HEK293T (cell line): ENCODE measurements at regions not wholly inside any gene's neighbourhood (a gene's known extent, or its start where the extent isn't known, plus 50 kb on each side); places are given as distances from the start of the nearest gene placed in this dataset.

Experiments
- CTCF ChIA-PET: fragments of 350-600 bp; formaldehyde crosslinking; extraction: SDS; loops from one replicate; lab custom pipeline; 2021; ENCODE audit warnings: antibody characterized with exemption, inconsistent platforms; lab: Yijun Ruan, JAX
- POLR2A ChIA-PET: fragments of 350-600 bp; formaldehyde crosslinking; extraction: SDS; loops from one replicate; lab custom pipeline; 2020; ENCODE audit warnings: antibody characterized with exemption, inconsistent platforms; lab: Yijun Ruan, JAX
- DNase-seq: peaks from one replicate; pipeline ENCODE4 v3.0.0; 2012; ENCODE audit warnings: mixed read lengths; ENCODE audit errors: extremely low spot score
- ARNT ChIP-seq: fragments of 450-650 bp; IDR thresholded peaks from 2 replicates; pipeline ENCODE4 v1.6.1; 2017; ENCODE audit warnings: mild to moderate bottlenecking
- BHLHE40 ChIP-seq: fragments of 450-650 bp; IDR thresholded peaks from 2 replicates; pipeline ENCODE4 v1.6.1; 2016; ENCODE audit warnings: mild to moderate bottlenecking, moderate library complexity, borderline replicate concordance
- CTBP1 ChIP-seq: fragments of 450-650 bp; IDR thresholded peaks from 2 replicates; pipeline ENCODE4 v1.6.1; 2016; ENCODE audit warnings: borderline replicate concordance
- ELF4 ChIP-seq: fragments of 450-650 bp; IDR thresholded peaks from 2 replicates; pipeline ENCODE4 v1.6.1; 2017; ENCODE audit warnings: antibody characterized with exemption
- FOXA1 ChIP-seq: fragments of 450-650 bp; IDR thresholded peaks from 2 replicates; pipeline ENCODE4 v1.6.1; 2016; ENCODE audit warnings: mild to moderate bottlenecking
- FOXK2 ChIP-seq: fragments of 450-650 bp; IDR thresholded peaks from 2 replicates; pipeline ENCODE4 v1.6.1; 2016; ENCODE audit warnings: mild to moderate bottlenecking
- FOXM1 ChIP-seq: fragments of 450-650 bp; IDR thresholded peaks from 2 replicates; pipeline ENCODE4 v1.6.1; 2017; ENCODE audit warnings: mild to moderate bottlenecking, borderline replicate concordance
- HDGF ChIP-seq: fragments of 450-650 bp; IDR thresholded peaks from 2 replicates; pipeline ENCODE4 v1.6.1; 2017; ENCODE audit warnings: antibody characterized with exemption, borderline replicate concordance
- L3MBTL2 ChIP-seq: fragments of 450-650 bp; conservative IDR thresholded peaks from 2 replicates; pipeline ENCODE4 v1.6.1; 2016; ENCODE audit warnings: mild to moderate bottlenecking
- LEF1 ChIP-seq: fragments of 450-650 bp; IDR thresholded peaks from 2 replicates; pipeline ENCODE4 v1.6.1; 2017; ENCODE audit warnings: mild to moderate bottlenecking, borderline replicate concordance
- NFRKB ChIP-seq: fragments of 450-650 bp; IDR thresholded peaks from 2 replicates; pipeline ENCODE4 v1.6.1; 2016; ENCODE audit warnings: mild to moderate bottlenecking, moderate library complexity
- SP1 ChIP-seq: fragments of 450-650 bp; IDR thresholded peaks from 2 replicates; pipeline ENCODE4 v1.6.1; 2017
- SUZ12 ChIP-seq: fragments of 450-650 bp; IDR thresholded peaks from 2 replicates; pipeline ENCODE4 v1.6.1; 2016; ENCODE audit warnings: mild to moderate bottlenecking
- TARDBP ChIP-seq: fragments of 450-650 bp; IDR thresholded peaks from 2 replicates; pipeline ENCODE4 v1.6.1; 2016
- ZNF384 ChIP-seq: fragments of 450-650 bp; IDR thresholded peaks from 2 replicates; pipeline ENCODE4 v1.6.1; 2016
- TF ChIP-seq, protein P1 (sequence below): fragments of 450-650 bp; IDR thresholded peaks from 2 replicates; pipeline ENCODE4 v1.6.1; 2016

DNA sequence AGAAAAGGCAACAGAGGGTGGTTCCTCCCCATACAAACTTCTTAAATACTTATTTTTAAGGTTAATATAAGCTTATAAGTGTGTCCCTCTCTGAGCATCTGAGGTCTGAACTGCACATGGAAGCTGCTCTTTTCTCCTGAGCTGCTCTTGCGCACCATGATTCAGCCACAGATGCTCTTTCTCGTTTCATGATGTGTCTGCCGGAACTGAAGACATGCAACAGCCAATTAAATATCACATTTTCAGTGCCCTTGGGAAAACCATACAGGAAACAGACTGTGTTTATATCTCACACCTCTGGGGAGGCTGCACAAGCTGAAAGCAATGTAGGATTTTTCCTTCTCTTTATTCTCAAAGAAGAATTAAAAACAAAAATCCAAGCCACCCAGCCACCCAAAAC lies 96.8 kb upstream of the NREP start:
- no peak for DNase-seq
- ChIA-PET POLR2A (interaction anchor here (0.9 kb wide), 1 partner anchor 96 kb away, joined by 3 read pairs; no protein-coding TSS in a partner anchor), CTCF (interaction anchor here (0.6 kb wide), 1 partner anchor 48 kb away, joined by 3 read pairs; no protein-coding TSS in a partner anchor)
- no peak for TF ChIP-seq ZNF384
- TF ChIP-seq, protein P1, sequence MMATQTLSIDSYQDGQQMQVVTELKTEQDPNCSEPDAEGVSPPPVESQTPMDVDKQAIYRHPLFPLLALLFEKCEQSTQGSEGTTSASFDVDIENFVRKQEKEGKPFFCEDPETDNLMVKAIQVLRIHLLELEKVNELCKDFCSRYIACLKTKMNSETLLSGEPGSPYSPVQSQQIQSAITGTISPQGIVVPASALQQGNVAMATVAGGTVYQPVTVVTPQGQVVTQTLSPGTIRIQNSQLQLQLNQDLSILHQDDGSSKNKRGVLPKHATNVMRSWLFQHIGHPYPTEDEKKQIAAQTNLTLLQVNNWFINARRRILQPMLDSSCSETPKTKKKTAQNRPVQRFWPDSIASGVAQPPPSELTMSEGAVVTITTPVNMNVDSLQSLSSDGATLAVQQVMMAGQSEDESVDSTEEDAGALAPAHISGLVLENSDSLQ, result no peak
- TF ChIP-seq ARNT, result no peak
- no peak for TF ChIP-seq CTBP1

DNA sequence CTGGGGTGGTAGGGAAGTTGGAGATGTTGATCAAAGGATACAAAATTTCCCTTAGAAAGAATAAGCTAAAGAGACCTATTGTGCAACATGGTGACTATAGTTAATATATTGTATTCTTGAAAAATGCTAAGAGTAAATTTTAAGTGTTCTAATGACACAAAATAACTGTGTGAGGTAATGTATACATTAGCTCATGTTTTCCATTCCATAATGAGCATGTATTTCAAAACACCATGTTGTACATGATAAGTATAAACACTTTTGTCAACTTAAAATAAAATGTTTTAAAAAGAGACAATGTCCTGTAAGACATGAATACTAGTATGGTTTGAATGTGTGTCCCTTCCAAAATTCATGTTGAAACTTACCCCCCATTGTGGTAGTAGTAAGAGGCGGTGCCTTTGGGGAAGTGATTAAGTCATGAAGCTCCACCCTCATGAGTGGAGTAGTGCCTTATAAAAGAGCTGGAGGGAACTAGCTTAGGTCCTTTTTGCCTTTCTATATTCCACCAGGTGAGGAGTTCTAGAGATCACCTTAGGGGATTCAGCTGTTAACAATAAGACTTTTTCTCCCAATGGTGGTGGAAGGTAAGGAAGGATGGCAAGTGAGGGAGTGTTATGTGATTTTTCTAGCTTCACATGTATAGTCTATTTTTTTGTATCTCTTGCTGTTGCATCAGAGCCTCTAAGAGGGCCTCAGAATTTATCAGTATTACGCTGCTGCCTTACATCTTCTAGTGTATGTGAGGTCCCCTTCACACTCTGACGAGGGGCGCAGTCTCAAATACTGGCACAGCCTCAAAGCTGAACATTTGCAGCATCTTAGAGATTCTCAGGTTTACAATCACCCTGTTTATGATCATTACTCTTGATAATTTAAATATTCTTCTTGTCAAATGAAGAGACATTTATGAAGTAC lies 94.9 kb upstream of the NREP start:
- TF ChIP-seq LEF1 (no peak), FOXM1 (no peak), CTBP1 (no peak), ZNF384 (no peak), BHLHE40 (no peak), NFRKB (no peak), SP1 (no peak), SUZ12 (no peak), FOXA1 (no peak), L3MBTL2 (no peak), HDGF (no peak), FOXK2 (no peak), TARDBP (no peak), ARNT (no peak), ELF4 (no peak)
- TF ChIP-seq, protein P1, result no peak
- ChIA-PET POLR2A (no interaction called here), CTCF (no interaction called here)
- no peak for DNase-seq

DNA sequence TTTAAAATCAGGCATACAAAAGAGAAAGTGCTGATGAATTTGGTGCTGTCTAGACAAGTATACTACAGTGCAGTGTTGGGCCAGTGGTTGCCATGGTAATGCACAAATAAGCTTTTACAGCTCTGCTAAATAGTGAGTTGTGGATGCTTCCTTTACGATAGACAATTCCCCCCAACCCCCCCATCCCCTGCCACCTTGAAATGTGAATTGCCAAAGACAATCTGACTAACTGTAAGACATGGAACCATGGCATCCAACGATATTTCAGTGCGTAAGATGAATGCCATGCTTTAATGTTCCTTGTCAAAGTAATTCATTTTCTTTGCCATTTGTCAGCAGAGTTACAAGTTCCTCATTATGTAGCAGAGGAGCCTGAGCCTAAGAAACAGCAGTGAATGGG lies 91.5 kb upstream of the NREP start:
- POLR2A ChIA-PET, result no interaction called here

DNA sequence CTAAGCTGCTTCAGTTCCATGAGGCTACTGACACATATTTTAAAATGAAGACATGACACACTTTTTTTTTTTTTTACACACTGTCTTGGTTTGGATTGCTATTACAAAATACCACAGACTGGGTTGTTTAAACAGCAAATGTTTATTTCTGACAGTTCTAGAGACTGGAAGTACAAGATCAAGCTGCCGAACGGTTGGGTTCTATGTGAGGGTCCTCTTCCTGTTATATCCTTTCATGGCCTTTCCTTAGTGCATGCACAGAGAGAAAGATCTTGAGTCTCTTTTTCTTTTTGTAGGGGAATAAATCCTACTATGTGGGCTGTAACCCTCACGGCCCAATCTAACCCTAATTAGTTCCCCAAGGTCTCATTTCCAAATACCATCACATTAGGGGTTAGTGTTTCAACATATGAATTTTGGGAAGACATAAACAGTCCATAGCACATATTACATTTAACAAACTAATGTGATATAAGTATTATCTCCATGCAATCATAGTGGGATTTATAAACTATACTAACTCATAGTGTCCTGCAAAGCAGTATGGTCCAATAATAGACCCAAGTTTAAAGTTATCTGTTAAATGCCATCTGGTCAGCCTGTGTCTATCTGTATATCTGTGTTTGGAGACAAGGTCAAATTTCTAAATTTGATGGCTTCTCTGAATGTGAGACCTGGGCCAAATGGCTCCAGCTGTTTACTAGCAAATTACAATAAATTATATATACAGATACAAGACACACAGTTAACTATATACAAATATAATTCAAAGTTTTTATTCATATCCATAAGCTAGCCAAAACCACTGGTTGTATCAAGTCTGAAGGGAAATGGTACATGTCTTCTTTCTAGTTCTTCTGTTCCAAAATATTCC lies 90.3 kb upstream of the NREP start:
- CTCF ChIA-PET, result no interaction called here
- no peak for DNase-seq
- POLR2A ChIA-PET, result no interaction called here
- TF ChIP-seq ZNF384, result no peak
- TF ChIP-seq SUZ12, result no peak
- no peak for TF ChIP-seq TARDBP

More for the DNA sequence above, 91.5 kb upstream of the NREP start:
- no peak for DNase-seq
- TF ChIP-seq ELF4 (no peak), ARNT (no peak), NFRKB (no peak), FOXM1 (no peak), HDGF (no peak), CTBP1 (no peak), L3MBTL2 (no peak), ZNF384 (no peak), LEF1 (no peak), SP1 (no peak), TARDBP (no peak), FOXA1 (no peak), BHLHE40 (no peak)
- TF ChIP-seq, protein P1, result no peak
- CTCF ChIA-PET, result no interaction called here

DNA sequence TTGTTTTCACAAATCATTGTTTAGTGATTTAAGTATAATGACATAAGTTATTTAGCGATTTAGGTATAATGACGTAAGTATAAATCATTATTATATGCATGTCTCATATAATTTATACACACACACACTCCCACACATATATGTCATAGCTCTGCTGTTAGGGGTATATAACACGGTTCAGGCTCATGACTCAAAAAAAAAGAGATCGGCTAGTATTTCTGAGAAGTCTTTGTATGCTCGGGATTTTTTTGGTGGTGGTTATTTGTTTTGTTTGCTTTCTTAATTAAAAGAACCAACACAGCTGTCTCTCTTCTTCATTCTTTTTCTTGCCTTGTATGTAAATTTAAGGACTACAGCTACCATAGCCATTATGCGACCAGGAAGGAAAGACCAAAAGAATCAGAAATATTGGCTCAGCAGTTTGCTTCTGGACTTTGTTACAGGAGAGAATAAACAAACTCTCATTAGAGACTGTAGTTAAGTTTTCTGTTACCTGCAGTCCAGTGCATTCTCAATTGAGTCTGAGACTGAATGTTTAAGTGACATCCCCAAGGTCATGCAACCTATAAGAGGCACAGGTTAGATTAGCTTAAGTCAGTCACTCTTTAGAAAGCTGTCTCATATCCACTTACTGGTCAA lies 83.2 kb upstream of the NREP start:
- POLR2A ChIA-PET, result no interaction called here
- DNase-seq, result no peak
- CTCF ChIA-PET, result interaction anchor here (0.7 kb wide), 1 partner anchor 663 kb away, joined by 4 read pairs; no protein-coding TSS in a partner anchor
- no peak for TF ChIP-seq FOXK2
- TF ChIP-seq SUZ12, result no peak
- TF ChIP-seq, protein P1, result 0 out of 2 replicates have a peak, but pooled peaks have one; percentile 27
- no peak for TF ChIP-seq ARNT
- no peak for TF ChIP-seq LEF1
- no peak for TF ChIP-seq SP1
